ENCODE measurements at regions not wholly inside any gene's neighbourhood (a gene's known extent, or its start where the extent isn't known, plus 50 kb on each side); places are given as distances from the start of the nearest gene placed in this dataset.

DNA sequence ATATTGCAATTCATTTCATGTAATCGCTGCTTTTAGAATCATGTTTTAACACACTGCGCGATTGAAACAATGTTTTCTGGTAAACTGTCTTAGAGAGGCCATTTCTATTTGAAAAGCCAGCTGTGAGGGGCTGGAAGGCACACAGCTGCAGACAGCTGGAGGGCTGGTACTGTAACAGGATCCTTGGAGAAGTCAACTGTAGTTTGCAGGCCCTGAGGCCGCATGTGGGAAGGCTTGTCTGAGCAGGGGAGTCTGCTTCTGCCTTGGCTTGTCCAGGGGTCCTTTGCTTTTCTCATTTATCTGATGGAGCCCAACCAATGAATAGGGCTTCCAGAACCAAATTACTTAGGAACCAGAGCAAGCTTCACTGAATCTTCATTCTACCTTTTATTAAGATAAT lies 313.5 kb downstream of the BLID start:
- intact Hi-C loops (cut with DNase I; ENCODE audit: low total_unique reads) = no loop called here
- DNase-seq (ENCODE audit: low spot score in 2 of 2) = no peak
- no peak overlapping the region for H3K4me3 ChIP-seq (ENCODE audit: low read depth, poor library complexity, severe bottlenecking)
- TF ChIP-seq POLR2A (IDR thresholded peaks at IDR 0.05) = no peak
- TF ChIP-seq, protein P1, sequence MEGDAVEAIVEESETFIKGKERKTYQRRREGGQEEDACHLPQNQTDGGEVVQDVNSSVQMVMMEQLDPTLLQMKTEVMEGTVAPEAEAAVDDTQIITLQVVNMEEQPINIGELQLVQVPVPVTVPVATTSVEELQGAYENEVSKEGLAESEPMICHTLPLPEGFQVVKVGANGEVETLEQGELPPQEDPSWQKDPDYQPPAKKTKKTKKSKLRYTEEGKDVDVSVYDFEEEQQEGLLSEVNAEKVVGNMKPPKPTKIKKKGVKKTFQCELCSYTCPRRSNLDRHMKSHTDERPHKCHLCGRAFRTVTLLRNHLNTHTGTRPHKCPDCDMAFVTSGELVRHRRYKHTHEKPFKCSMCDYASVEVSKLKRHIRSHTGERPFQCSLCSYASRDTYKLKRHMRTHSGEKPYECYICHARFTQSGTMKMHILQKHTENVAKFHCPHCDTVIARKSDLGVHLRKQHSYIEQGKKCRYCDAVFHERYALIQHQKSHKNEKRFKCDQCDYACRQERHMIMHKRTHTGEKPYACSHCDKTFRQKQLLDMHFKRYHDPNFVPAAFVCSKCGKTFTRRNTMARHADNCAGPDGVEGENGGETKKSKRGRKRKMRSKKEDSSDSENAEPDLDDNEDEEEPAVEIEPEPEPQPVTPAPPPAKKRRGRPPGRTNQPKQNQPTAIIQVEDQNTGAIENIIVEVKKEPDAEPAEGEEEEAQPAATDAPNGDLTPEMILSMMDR (IDR thresholded peaks at IDR 0.05) = no peak
- WGBS, 2 donors = 51 to 59% methylated on average over 4 of the region's 4 CpGs

DNA sequence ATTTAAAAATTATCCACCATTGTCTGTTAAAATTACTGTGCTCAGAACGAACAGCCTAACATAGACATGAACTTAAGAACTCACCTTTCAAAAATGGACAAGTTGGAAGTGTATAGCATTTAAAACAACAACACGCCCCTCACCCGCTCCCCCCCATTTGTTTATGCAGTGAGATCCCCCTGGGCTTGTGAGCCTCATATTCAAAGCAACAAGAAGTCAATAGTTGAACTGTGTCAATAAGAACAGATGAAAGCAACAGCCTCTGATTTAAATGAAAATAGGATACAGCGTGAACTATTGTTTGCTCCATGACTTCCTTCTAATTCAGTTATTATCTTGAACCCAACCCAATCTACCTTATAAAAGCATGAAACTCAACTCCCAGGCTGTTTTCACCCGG lies 314.2 kb downstream of the BLID start:
- TF ChIP-seq, protein P1 (IDR thresholded peaks at IDR 0.05) = no peak
- no peak for TF ChIP-seq POLR2A (IDR thresholded peaks at IDR 0.05)
- DNase-seq (ENCODE audit: low spot score in 2 of 2) = no peak
- WGBS, 2 donors = 62 to 69% methylated on average over 5 of the region's 5 CpGs
- intact Hi-C loops (cut with DNase I; ENCODE audit: low total_unique reads) = no loop called here
- H3K4me3 ChIP-seq (ENCODE audit: low read depth, poor library complexity, severe bottlenecking) = no peak overlapping the region

DNA sequence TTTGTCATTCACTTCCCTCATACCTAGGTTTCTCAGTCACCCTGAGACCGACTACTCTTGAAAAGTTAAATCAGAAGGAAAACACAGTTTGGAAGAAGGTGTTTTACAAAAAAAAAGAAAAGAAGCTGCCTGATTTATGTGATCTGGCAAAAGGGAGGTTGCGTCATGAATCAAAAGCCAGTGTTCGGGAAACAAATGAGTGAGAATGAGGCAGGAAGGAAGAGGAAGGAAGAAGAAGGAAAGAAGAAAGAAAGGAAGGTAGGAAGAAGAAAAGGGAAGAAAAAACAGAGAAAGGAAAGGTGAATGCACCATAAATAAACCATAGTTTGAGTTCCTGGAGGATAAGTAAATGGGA lies 314.6 kb downstream of the BLID start:
- no peak for DNase-seq (ENCODE audit: low spot score in 2 of 2)
- no peak overlapping the region for H3K4me3 ChIP-seq (ENCODE audit: low read depth, poor library complexity, severe bottlenecking)
- WGBS, 2 donors = 32 to 39% methylated on average over 3 of the region's 3 CpGs
- intact Hi-C loops (cut with DNase I; ENCODE audit: low total_unique reads) = no loop called here
- no peak for TF ChIP-seq POLR2A (IDR thresholded peaks at IDR 0.05)
- TF ChIP-seq, protein P1 (IDR thresholded peaks at IDR 0.05) = no peak

DNA sequence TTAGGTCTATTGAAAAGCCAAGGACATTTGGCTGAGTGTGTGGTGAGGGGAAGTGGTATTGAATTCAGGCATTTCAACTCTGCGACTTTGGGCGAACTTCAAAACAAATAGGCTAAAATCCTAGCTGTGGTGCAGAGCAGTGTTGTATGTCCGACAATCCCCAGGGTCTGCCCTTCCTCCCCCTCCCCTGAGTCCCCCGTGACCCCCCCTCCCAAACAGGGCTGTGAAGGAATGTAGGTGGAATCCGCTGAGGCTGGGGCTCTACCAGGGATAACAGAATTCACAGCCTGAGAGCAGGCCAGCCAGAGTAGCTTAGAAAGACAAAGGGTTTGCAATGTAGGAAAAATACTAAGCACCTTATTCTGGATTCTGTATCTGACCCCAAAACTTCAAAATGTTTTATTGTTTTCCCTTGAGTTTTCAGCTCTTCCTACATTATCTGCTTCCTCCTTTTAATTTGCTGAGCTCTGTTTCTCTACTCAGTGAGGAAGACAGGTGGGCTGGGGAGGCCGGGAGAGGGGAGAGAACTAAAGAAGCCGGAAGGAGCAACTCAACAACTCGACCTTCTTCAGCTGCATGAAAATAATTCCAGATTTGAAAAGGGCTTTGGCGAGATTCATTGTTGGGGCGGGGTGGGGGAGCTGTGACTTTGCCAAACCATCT lies 315.2 kb downstream of the BLID start:
- WGBS, 2 donors = 30 to 42% methylated on average over 10 of the region's 10 CpGs
- no peak for DNase-seq (ENCODE audit: low spot score in 2 of 2)
- H3K4me3 ChIP-seq (ENCODE audit: low read depth, poor library complexity, severe bottlenecking) = no peak overlapping the region
- intact Hi-C loops (cut with DNase I; ENCODE audit: low total_unique reads) = no loop called here
- TF ChIP-seq POLR2A (IDR thresholded peaks at IDR 0.05) = no peak
- TF ChIP-seq, protein P1 (IDR thresholded peaks at IDR 0.05) = no peak

DNA sequence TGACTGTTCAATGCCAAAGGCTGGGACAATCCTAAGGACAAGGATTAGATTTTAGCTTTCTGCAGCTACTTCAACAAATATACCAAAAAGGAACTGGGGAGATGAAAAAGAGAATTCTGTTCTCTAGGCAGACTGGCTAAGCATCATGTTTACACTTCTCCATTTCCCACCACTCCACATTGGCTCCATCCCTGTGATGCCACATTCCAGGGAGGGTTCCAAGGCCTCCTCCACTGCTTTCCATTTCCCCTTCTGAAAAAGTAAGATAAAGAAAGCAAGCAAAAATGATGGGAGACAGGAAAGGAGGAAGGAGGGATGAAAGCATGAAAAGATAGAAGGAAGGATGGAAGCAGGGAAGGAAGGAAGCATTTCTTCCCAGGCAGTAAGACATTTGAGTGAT lies 315.8 kb downstream of the BLID start:
- intact Hi-C loops (cut with DNase I; ENCODE audit: low total_unique reads) = no loop called here
- no peak for DNase-seq (ENCODE audit: low spot score in 2 of 2)
- H3K4me3 ChIP-seq (ENCODE audit: low read depth, poor library complexity, severe bottlenecking) = no peak overlapping the region
- TF ChIP-seq, protein P1 (IDR thresholded peaks at IDR 0.05) = no peak
- no peak for TF ChIP-seq POLR2A (IDR thresholded peaks at IDR 0.05)

DNA sequence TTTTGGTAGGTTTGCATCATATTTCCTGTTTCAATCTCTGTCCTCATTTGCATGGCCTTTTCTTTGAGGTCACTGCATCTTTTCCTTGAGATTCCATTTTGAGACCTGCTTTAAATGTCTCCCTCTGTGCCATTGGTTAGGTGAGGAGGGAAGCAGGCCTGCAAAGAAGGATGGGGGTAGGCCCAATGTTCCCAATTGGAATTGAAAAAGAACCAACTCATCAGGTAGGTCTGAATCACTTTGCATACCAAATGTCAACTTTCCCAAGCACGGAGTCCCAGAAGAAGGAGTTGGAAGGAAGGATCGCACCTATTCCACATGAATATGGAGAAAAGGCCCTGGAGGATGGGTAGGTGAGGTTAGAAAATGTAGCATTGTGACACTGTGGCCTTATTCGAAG lies 318.5 kb downstream of the BLID start:
- no peak overlapping the region for H3K4me3 ChIP-seq (ENCODE audit: low read depth, poor library complexity, severe bottlenecking)
- TF ChIP-seq POLR2A (IDR thresholded peaks at IDR 0.05) = no peak
- TF ChIP-seq, protein P1 (IDR thresholded peaks at IDR 0.05) = no peak
- DNase-seq (ENCODE audit: low spot score in 2 of 2) = no peak
- WGBS, 2 donors = 93 to 94% methylated on average over 3 of the region's 3 CpGs
- intact Hi-C loops (cut with DNase I; ENCODE audit: low total_unique reads) = no loop called here

All from lower leg skin (tissue), 4 donors.